H1 (cell line): ENCODE measurements at regions not wholly inside any gene's neighbourhood (a gene's known extent, or its start where the extent isn't known, plus 50 kb on each side); places are given as distances from the start of the nearest gene placed in this dataset.

Experiments
- CTCF ChIA-PET: fragments of 300-600 bp; sonication (Branson Sonifier 250); formaldehyde crosslinking; loops from one replicate; lab custom pipeline; 2021; ENCODE audit not compliant: partially characterized antibody; lab: Charles Lee
- POLR2A ChIA-PET: fragments of 300-600 bp; sonication (Branson Sonifier 250); formaldehyde crosslinking; loops from one replicate; lab custom pipeline; 2021; ENCODE audit warnings: inconsistent platforms; ENCODE audit not compliant: partially characterized antibody; lab: Charles Lee
- DNase-seq, 2 experiments: peaks; one replicate each; pipeline versions ENCODE4 v3.0.0 to v3.0.0-alpha.2; 2010 to 2022; ENCODE audit warnings: low spot score in 2 of 2, low read depth in 1 of 2, mixed read lengths in 1 of 2
- FAIRE-seq: peaks from 2 replicates; lab custom pipeline; 2011; peaks lifted over from hg19 to GRCh38; lab: Jason Lieb, UNC
- H2AFZ ChIP-seq: 2 replicates; pipeline ENCODE4 v1.8.1; 2012; ENCODE audit warnings: low read length, inconsistent platforms
- H2AK5ac ChIP-seq: 2 replicates; pipeline ENCODE4 v1.6.1; 2013; ENCODE audit warnings: low read depth, low read length
- H2BK120ac ChIP-seq: replicated peaks from 2 replicates; pipeline ENCODE3; 2013; ENCODE audit warnings: low read depth, low read length, inconsistent platforms
- H2BK12ac ChIP-seq: 2 replicates; pipeline ENCODE4 v1.6.1; 2013; ENCODE audit warnings: low read depth, low read length
- H2BK15ac ChIP-seq: 2 replicates; pipeline ENCODE4 v1.6.1; 2013; ENCODE audit warnings: low read length
- H2BK20ac ChIP-seq: 2 replicates; pipeline ENCODE4 v1.6.1; 2013; ENCODE audit warnings: low read length
- H2BK5ac ChIP-seq: 2 replicates; pipeline ENCODE4 v1.6.1; 2013; ENCODE audit warnings: low read depth, low read length
- H3K14ac ChIP-seq: 2 replicates; pipeline ENCODE4 v1.6.1; 2013; ENCODE audit warnings: inconsistent platforms; ENCODE audit not compliant: insufficient read length
- H3K18ac ChIP-seq: 2 replicates; pipeline ENCODE4 v1.6.1; 2013; ENCODE audit warnings: low read length; ENCODE audit errors: extremely low read depth
- H3K23ac ChIP-seq: 2 replicates; pipeline ENCODE4 v1.6.1; 2013; ENCODE audit warnings: inconsistent platforms; ENCODE audit not compliant: insufficient read length
- H3K23me2 ChIP-seq: 2 replicates; pipeline ENCODE4 v1.6.1; 2013; ENCODE audit warnings: low read depth, low read length
- H3K27ac ChIP-seq: 2 replicates; pipeline ENCODE4 v1.6.1; 2011; ENCODE audit warnings: low read depth, low read length, inconsistent platforms
- H3K27me3 ChIP-seq, 4 experiments: replicated peaks in 1 of 4; 1 replicate in 1 of 4; 2 replicates in 3 of 4; pipeline versions ENCODE4 v1.6.1 to v1.8.1; 2011 to 2013; ENCODE audit warnings: low read length in 3 of 4, mild to moderate bottlenecking in 3 of 4, inconsistent platforms in 2 of 4, mixed read lengths in 2 of 4, moderate library complexity in 1 of 4; ENCODE audit not compliant: control insufficient read depth in 3 of 4, insufficient read depth in 3 of 4; ENCODE audit errors: extremely low read depth in 1 of 4
- H3K36me3 ChIP-seq, 4 experiments: 2 replicates each; pipeline versions ENCODE4 v1.6.1 to v1.8.1; 2011 to 2013; ENCODE audit warnings: mild to moderate bottlenecking in 4 of 4, low read length in 3 of 4, moderate library complexity in 2 of 4, control low read depth in 1 of 4, inconsistent platforms in 1 of 4; ENCODE audit not compliant: insufficient read depth in 4 of 4, control insufficient read depth in 2 of 4
- H3K4ac ChIP-seq: replicated peaks from 2 replicates; pipeline ENCODE3; 2013; ENCODE audit warnings: low read length, low read depth, mixed read lengths, inconsistent platforms; ENCODE audit not compliant: insufficient read length
- H3K4me1 ChIP-seq, 4 experiments: replicated peaks in 1 of 4; 1 replicate in 1 of 4; 2 replicates in 3 of 4; pipeline versions ENCODE4 v1.6.1 to v1.8.1; 2011 to 2013; ENCODE audit warnings: low read length in 3 of 4, inconsistent platforms in 2 of 4, mixed read lengths in 1 of 4; ENCODE audit not compliant: insufficient read depth in 4 of 4, control insufficient read depth in 3 of 4
- H3K4me2 ChIP-seq, 2 experiments: 2 replicates each; pipeline versions ENCODE4 v1.6.1 to v1.8.1; 2011 to 2013; ENCODE audit warnings: low read depth in 2 of 2, low read length in 2 of 2, control low read depth in 1 of 2, inconsistent platforms in 1 of 2, mild to moderate bottlenecking in 1 of 2; ENCODE audit not compliant: insufficient read depth in 1 of 2
- H3K4me3 ChIP-seq, 4 experiments: fragments of 200-600, 300-600 bp in 1 of 4; sonication (generic), shearing (Covaris generic), sonication (Bioruptor Twin) in 1 of 4; 2 replicates each; pipeline versions ENCODE4 v1.5.1 to v1.8.1; 2011 to 2016; ENCODE audit warnings: low read length in 4 of 4, low read depth in 3 of 4, control low read depth in 2 of 4, inconsistent platforms in 2 of 4, mild to moderate bottlenecking in 2 of 4, mixed read lengths in 1 of 4, moderate library complexity in 1 of 4; ENCODE audit not compliant: insufficient read depth in 2 of 4; ENCODE audit errors: extremely low read depth in 1 of 4
- H3K56ac ChIP-seq: replicated peaks from 2 replicates; pipeline ENCODE3; 2013; ENCODE audit warnings: low read depth, mild to moderate bottlenecking, mixed read lengths, low read length, inconsistent platforms; ENCODE audit not compliant: insufficient read length
- H3K79me1 ChIP-seq: 2 replicates; pipeline ENCODE4 v1.6.1; 2013; ENCODE audit warnings: low read depth, low read length, control low read depth
- H3K79me2 ChIP-seq, 2 experiments: 2 replicates each; pipeline versions ENCODE4 v1.6.1 to v1.8.1; 2012 to 2013; ENCODE audit warnings: low read length in 2 of 2, mild to moderate bottlenecking in 2 of 2, inconsistent platforms in 1 of 2; ENCODE audit not compliant: insufficient read depth in 2 of 2, control insufficient read depth in 1 of 2
- H3K9ac ChIP-seq, 4 experiments: replicated peaks in 1 of 4; 1 replicate in 1 of 4; 2 replicates in 3 of 4; pipeline versions ENCODE4 v1.6.1 to v1.8.1; 2011 to 2013; ENCODE audit warnings: low read depth in 3 of 4, low read length in 3 of 4, control low read depth in 2 of 4, mild to moderate bottlenecking in 2 of 4, moderate library complexity in 2 of 4, inconsistent platforms in 1 of 4; ENCODE audit errors: extremely low read depth in 1 of 4
- H3K9me3 ChIP-seq, 2 experiments: 2 replicates each; pipeline versions ENCODE4 v1.6.1 to v1.8.1; 2012 to 2013; ENCODE audit warnings: mild to moderate bottlenecking in 2 of 2, moderate library complexity in 2 of 2, control low read depth in 1 of 2, inconsistent platforms in 1 of 2, low read depth in 1 of 2, low read length in 1 of 2, mixed read lengths in 1 of 2; ENCODE audit not compliant: insufficient read depth in 2 of 2
- H4K20me1 ChIP-seq, 2 experiments: replicated peaks in 1 of 2; 2 replicates each; pipeline versions ENCODE3 to v1.8.1; 2011 to 2013; ENCODE audit warnings: inconsistent platforms in 2 of 2, low read length in 2 of 2, mild to moderate bottlenecking in 1 of 2; ENCODE audit not compliant: insufficient read depth in 2 of 2, control insufficient read depth in 1 of 2
- H4K5ac ChIP-seq: 2 replicates; pipeline ENCODE4 v1.6.1; 2013; ENCODE audit warnings: low read length, low read depth, mixed read lengths, inconsistent platforms; ENCODE audit not compliant: insufficient read length
- H4K8ac ChIP-seq: 2 replicates; pipeline ENCODE4 v1.8.0; 2013; ENCODE audit warnings: mild to moderate bottlenecking, moderate library complexity, low read length, inconsistent platforms; ENCODE audit not compliant: insufficient read depth; ENCODE audit errors: extremely low read depth
- H4K91ac ChIP-seq: replicated peaks from 2 replicates; pipeline ENCODE3; 2013; ENCODE audit warnings: low read length, mixed read lengths, inconsistent platforms; ENCODE audit not compliant: insufficient read length
- whole genome bisulfite sequencing, 2 experiments: shearing (Covaris generic) in 1 of 2; methylation state at CpG; one replicate each; pipeline versions ENCODE4 v1.1.6 to v1.1.7; 2013 to 2015; ENCODE audit warnings: low lambda C conversion rate in 2 of 2, mixed read lengths in 2 of 2, inconsistent platforms in 1 of 2, low coverage in 1 of 2, missing lambda C conversion rate in 1 of 2; ENCODE audit not compliant: insufficient replicate concordance in 2 of 2, insufficient coverage in 1 of 2, insufficient read length in 1 of 2; ENCODE audit errors: extremely low coverage in 1 of 2, missing lambda C conversion rate in 1 of 2; 5-methylcytosine and 5-hydroxymethylcytosine counted together

GRCh38 chr7:96636342-96636860 lies 73.2 kb downstream of the SEM1 start:
- no peaks in the 10 kb centered on the region for H3K27me3 ChIP-seq
- no peak overlapping the region for H2BK12ac ChIP-seq
- no peak overlapping the region for H2AK5ac ChIP-seq
- FAIRE-seq (no peak), DNase-seq (no peak)
- POLR2A ChIA-PET, result no interaction called here
- H4K91ac ChIP-seq, result no peak overlapping the region
- no peaks in the 10 kb centered on the region for H3K79me1 ChIP-seq
- H3K27ac ChIP-seq, result no peak overlapping the region
- H3K9me3 ChIP-seq, result no peaks in the 10 kb centered on the region
- H2BK120ac ChIP-seq, result no peak overlapping the region
- no peak overlapping the region for H3K18ac ChIP-seq
- no peak overlapping the region for H3K23ac ChIP-seq
- no peak overlapping the region for H4K5ac ChIP-seq
- CTCF ChIA-PET, result interaction anchor here (0.8 to 0.9 kb wide), 2 partner anchors 221 to 324 kb away, joined by 3 read pairs; no protein-coding TSS in a partner anchor
- H3K79me2 ChIP-seq, result no peaks in the 10 kb centered on the region
- H2BK15ac ChIP-seq, result no peak overlapping the region
- no peak overlapping the region for H3K14ac ChIP-seq
- no peaks in the 10 kb centered on the region for H4K20me1 ChIP-seq
- 100% methylated on average over 1 of the region's 1 CpG; no CpG with 5 or more reads in 1 of the 2 experiments for WGBS, 2 experiments
- no peaks in the 10 kb centered on the region for H3K4me1 ChIP-seq
- no peak overlapping the region for H3K4ac ChIP-seq
- H4K8ac ChIP-seq, result no peak overlapping the region
- H3K36me3 ChIP-seq, result no peaks in the 10 kb centered on the region
- no peak overlapping the region for H3K4me2 ChIP-seq
- no peak overlapping the region for H3K9ac ChIP-seq
- no peak overlapping the region for H3K4me3 ChIP-seq
- no peak overlapping the region for H2BK20ac ChIP-seq
- H2AFZ ChIP-seq, result no peak overlapping the region
- no peak overlapping the region for H2BK5ac ChIP-seq
- H3K23me2 ChIP-seq, result no peaks in the 10 kb centered on the region
- no peak overlapping the region for H3K56ac ChIP-seq
